Spleen (tissue), 11 donors: ENCODE measurements at regions not wholly inside any gene's neighbourhood (a gene's known extent, or its start where the extent isn't known, plus 50 kb on each side); places are given as distances from the start of the nearest gene placed in this dataset.

Experiments
- DNase-seq: peaks from one replicate; pipeline ENCODE4 v3.0.0-alpha.2; 2020
- H3K27ac ChIP-seq, 8 donors: fragments of 200-600 bp; sonication (generic) in 7 of 8; 1 replicate in 4 of 8; 2 replicates in 4 of 8; pipeline versions ENCODE4 v1.5.0 to v1.8.0; 2016 to 2021; ENCODE audit warnings: inconsistent platforms in 4 of 8, mild to moderate bottlenecking in 4 of 8, moderate library complexity in 1 of 8
- H3K27me3 ChIP-seq, 7 donors: fragments of 200-600 bp; sonication (generic) in 6 of 7; replicated peaks in 1 of 7; 1 replicate in 4 of 7; 2 replicates in 3 of 7; pipeline versions ENCODE4 v1.5.0 to v1.8.0; 2016 to 2021; ENCODE audit warnings: inconsistent platforms in 3 of 7, mild to moderate bottlenecking in 1 of 7
- H3K36me3 ChIP-seq, 6 donors: fragments of 200-600 bp; sonication (generic) in 5 of 6; 1 replicate in 4 of 6; 2 replicates in 2 of 6; pipeline versions ENCODE4 v1.5.0 to v1.8.0; 2016 to 2021; ENCODE audit warnings: inconsistent platforms in 2 of 6
- H3K4me1 ChIP-seq, 6 donors: fragments of 200-600 bp; sonication (generic) in 5 of 6; 1 replicate in 3 of 6; 2 replicates in 3 of 6; pipeline versions ENCODE4 v1.5.0 to v1.8.0; 2016 to 2021; ENCODE audit warnings: inconsistent platforms in 3 of 6
- H3K4me3 ChIP-seq, 8 donors: fragments of 200-600 bp; sonication (generic) in 7 of 8; 1 replicate in 4 of 8; 2 replicates in 4 of 8; pipeline versions ENCODE4 v1.5.0 to v1.8.0; 2016 to 2021; ENCODE audit warnings: inconsistent platforms in 4 of 8, mild to moderate bottlenecking in 4 of 8, moderate library complexity in 2 of 8
- H3K9me3 ChIP-seq, 8 donors: fragments of 200-600 bp; sonication (generic) in 7 of 8; 1 replicate in 4 of 8; 2 replicates in 4 of 8; pipeline versions ENCODE4 v1.5.0 to v1.8.0; 2016 to 2021; ENCODE audit warnings: inconsistent platforms in 4 of 8
- CTCF ChIP-seq, 11 experiments: fragments of 200-600 bp in 7 of 11; fragments of 450-650 bp in 4 of 11; sonication (generic) in 4 of 11; IDR thresholded peaks in 8 of 11; conservative IDR thresholded peaks in 3 of 11; 1 replicate in 7 of 11; 2 replicates in 4 of 11; pipeline versions ENCODE4 v1.4.0 to v1.8.0; 2016 to 2021; ENCODE audit warnings: antibody characterized with exemption in 11 of 11, inconsistent platforms in 4 of 11, mild to moderate bottlenecking in 1 of 11
- POLR2A ChIP-seq, 3 donors: fragments of 450-650 bp; IDR thresholded peaks; one replicate each; pipeline ENCODE4 v1.5.1; 2017; ENCODE audit warnings: antibody characterized with exemption in 3 of 3, mild to moderate bottlenecking in 1 of 3
- POLR2AphosphoS5 ChIP-seq, 3 donors: sonication (generic); formaldehyde crosslinking; IDR thresholded peaks; one replicate each; pipeline ENCODE4 v1.5.1; 2017; ENCODE audit warnings: antibody characterized with exemption in 3 of 3
- WGBS, 5 donors: extraction: QIAGEN DNeasy Blood & Tissue Kit in 3 of 5; methylation state at CpG; one replicate each; pipeline versions ENCODE4 v1.1.5 to v1.1.7; 2013 to 2018; 5-methylcytosine and 5-hydroxymethylcytosine counted together
- intact Hi-C: fragments of 100-400 bp; cut with DNase I; formaldehyde crosslinking; loops from one replicate; pipeline ENCODE4 v1.15.0; 2023; ENCODE audit warnings: low total_unique reads
- donor health status: healthy with polysubstance abuse.
- donor health status: DM: no; HTN: no; CAD: no; lungs with moderate emphysema.
- donor health status: DM: no; HTN: no; CAD: no.
- donor health status: Bipolar disorder and iron deficiency.
- donor health status: healthy.
- donor health status: DM: no; HTN: no; CAD: no.
- donor health status: DM: yes; HTN: yes; CAD: no.

GRCh38 chr13:106275446-106276032, 259.9 kb downstream of the EFNB2 start:
- DNase-seq = no peak
- Histone ChIP-seq H3K27ac (no peak overlapping the region), H3K4me1 (no peaks in the 10 kb centered on the region), H3K4me3 (no peak overlapping the region), H3K36me3 (no peaks in the 10 kb centered on the region), H3K9me3 (peaks cover 0 to 6% (median 0%) of the 10 kb centered on the region in 8 donors), H3K27me3 (no peaks in the 10 kb centered on the region)
- intact Hi-C loops = no loop called here
- TF ChIP-seq CTCF (IDR thresholded peaks at IDR 0.05 in 8 of 11, conservative IDR thresholded peaks at IDR 0.05 in 3 of 11) (no peak), POLR2A (IDR thresholded peaks at IDR 0.05) (no peak), POLR2AphosphoS5 (IDR thresholded peaks at IDR 0.05) (no peak)
- 67 to 91% (median 81%) methylated on average over 4 of the region's 4 CpGs for WGBS, 5 donors

- peaks cover 0 to 6% (median 0%) of the 10 kb centered on the region in 8 donors for H3K9me3 ChIP-seq
- no peaks in the 10 kb centered on the region for H3K27me3 ChIP-seq
- no peak for TF ChIP-seq CTCF (IDR thresholded peaks at IDR 0.05 in 8 of 11, conservative IDR thresholded peaks at IDR 0.05 in 3 of 11)
- no peak for TF ChIP-seq POLR2AphosphoS5 (IDR thresholded peaks at IDR 0.05)
- TF ChIP-seq POLR2A (IDR thresholded peaks at IDR 0.05) = no peak
- DNase-seq = no peak
- H3K4me1 ChIP-seq = no peaks in the 10 kb centered on the region
- no peaks in the 10 kb centered on the region for H3K36me3 ChIP-seq
- 87 to 94% (median 87%) methylated on average over 3 of the region's 3 CpGs for WGBS, 5 donors
- H3K4me3 ChIP-seq = no peak overlapping the region
- intact Hi-C loops = no loop called here
- no peak overlapping the region for H3K27ac ChIP-seq
Observed at GRCh38 chr13:106274551-106275203, 260.8 kb downstream of the EFNB2 start.

- no peak for TF ChIP-seq POLR2A (IDR thresholded peaks at IDR 0.05)
- TF ChIP-seq POLR2AphosphoS5 (IDR thresholded peaks at IDR 0.05) = no peak
- no peak for TF ChIP-seq CTCF (IDR thresholded peaks at IDR 0.05 in 8 of 11, conservative IDR thresholded peaks at IDR 0.05 in 3 of 11)
- Histone ChIP-seq H3K27ac (no peak overlapping the region), H3K4me3 (no peak overlapping the region), H3K9me3 (peaks cover 0 to 19% (median 16%) of the 10 kb centered on the region in 8 donors), H3K36me3 (no peaks in the 10 kb centered on the region), H3K4me1 (no peaks in the 10 kb centered on the region), H3K27me3 (no peaks in the 10 kb centered on the region)
- no peak for DNase-seq
- WGBS, 5 donors = 75 to 90% (median 79%) methylated on average over 4 of the region's 4 CpGs
- intact Hi-C loops = no loop called here
Observed at GRCh38 chr13:106263801-106264200, 271.7 kb downstream of the EFNB2 start.

- Histone ChIP-seq H3K4me3 (no peak overlapping the region), H3K4me1 (no peaks in the 10 kb centered on the region), H3K27ac (no peak overlapping the region), H3K27me3 (no peaks in the 10 kb centered on the region), H3K9me3 (peaks cover 0 to 28% (median 16%) of the 10 kb centered on the region in 8 donors), H3K36me3 (no peaks in the 10 kb centered on the region)
- DNase-seq = no peak
- no peak for TF ChIP-seq POLR2AphosphoS5 (IDR thresholded peaks at IDR 0.05)
- no peak for TF ChIP-seq POLR2A (IDR thresholded peaks at IDR 0.05)
- WGBS, 5 donors = 90 to 95% (median 91%) methylated on average over 8 of the region's 8 CpGs
- intact Hi-C loops = no loop called here
Observed at GRCh38 chr13:106262886-106263285, 272.6 kb downstream of the EFNB2 start.
